ENCODE measurements at regions not wholly inside any gene's neighbourhood (a gene's known extent, or its start where the extent isn't known, plus 50 kb on each side); places are given as distances from the start of the nearest gene placed in this dataset.

GRCh38 chr2:128544321-128545037 lies 225.8 kb upstream of the HS6ST1 start:
- TF ChIP-seq CTCF (IDR thresholded peaks at IDR 0.05; ENCODE audit: insufficient read depth, low read length, poor library complexity, severe bottlenecking) (no peak), EZH2phosphoT487 (conservative IDR thresholded peaks at IDR 0.05; ENCODE audit: low read length) (no peak)
